ENCODE measurements at regions not wholly inside any gene's neighbourhood (a gene's known extent, or its start where the extent isn't known, plus 50 kb on each side); places are given as distances from the start of the nearest gene placed in this dataset.

- TF ChIP-seq NFATC4 (CRISPR knock-in tag; IDR thresholded peaks at IDR 0.05): no peak
- TF ChIP-seq NFYB (CRISPR knock-in tag; conservative IDR thresholded peaks at IDR 0.05; ENCODE audit: low read depth): no peak
- no peak for TF ChIP-seq ZMAT4 (CRISPR knock-in tag; IDR thresholded peaks at IDR 0.05)
- no peak for TF ChIP-seq TEAD1 (CRISPR knock-in tag; IDR thresholded peaks at IDR 0.05)
- no peak for TF ChIP-seq RELA (CRISPR knock-in tag; IDR thresholded peaks at IDR 0.05; ENCODE audit: borderline replicate concordance)
- TF ChIP-seq, protein P1, sequence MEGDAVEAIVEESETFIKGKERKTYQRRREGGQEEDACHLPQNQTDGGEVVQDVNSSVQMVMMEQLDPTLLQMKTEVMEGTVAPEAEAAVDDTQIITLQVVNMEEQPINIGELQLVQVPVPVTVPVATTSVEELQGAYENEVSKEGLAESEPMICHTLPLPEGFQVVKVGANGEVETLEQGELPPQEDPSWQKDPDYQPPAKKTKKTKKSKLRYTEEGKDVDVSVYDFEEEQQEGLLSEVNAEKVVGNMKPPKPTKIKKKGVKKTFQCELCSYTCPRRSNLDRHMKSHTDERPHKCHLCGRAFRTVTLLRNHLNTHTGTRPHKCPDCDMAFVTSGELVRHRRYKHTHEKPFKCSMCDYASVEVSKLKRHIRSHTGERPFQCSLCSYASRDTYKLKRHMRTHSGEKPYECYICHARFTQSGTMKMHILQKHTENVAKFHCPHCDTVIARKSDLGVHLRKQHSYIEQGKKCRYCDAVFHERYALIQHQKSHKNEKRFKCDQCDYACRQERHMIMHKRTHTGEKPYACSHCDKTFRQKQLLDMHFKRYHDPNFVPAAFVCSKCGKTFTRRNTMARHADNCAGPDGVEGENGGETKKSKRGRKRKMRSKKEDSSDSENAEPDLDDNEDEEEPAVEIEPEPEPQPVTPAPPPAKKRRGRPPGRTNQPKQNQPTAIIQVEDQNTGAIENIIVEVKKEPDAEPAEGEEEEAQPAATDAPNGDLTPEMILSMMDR (IDR thresholded peaks at IDR 0.05): no peak
- no peak for TF ChIP-seq ZNF138 (CRISPR knock-in tag; conservative IDR thresholded peaks at IDR 0.05)
These were observed 83.6 kb upstream of the RESF1 start (continued) for GRCh38 chr12:31875609-31875964.

- TF ChIP-seq, protein P2, sequence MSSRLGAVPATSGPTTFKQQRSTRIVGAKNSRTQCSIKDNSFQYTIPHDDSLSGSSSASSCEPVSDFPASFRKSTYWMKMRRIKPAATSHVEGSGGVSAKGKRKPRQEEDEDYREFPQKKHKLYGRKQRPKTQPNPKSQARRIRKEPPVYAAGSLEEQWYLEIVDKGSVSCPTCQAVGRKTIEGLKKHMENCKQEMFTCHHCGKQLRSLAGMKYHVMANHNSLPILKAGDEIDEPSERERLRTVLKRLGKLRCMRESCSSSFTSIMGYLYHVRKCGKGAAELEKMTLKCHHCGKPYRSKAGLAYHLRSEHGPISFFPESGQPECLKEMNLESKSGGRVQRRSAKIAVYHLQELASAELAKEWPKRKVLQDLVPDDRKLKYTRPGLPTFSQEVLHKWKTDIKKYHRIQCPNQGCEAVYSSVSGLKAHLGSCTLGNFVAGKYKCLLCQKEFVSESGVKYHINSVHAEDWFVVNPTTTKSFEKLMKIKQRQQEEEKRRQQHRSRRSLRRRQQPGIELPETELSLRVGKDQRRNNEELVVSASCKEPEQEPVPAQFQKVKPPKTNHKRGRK (CRISPR knock-in tag; IDR thresholded peaks at IDR 0.05; ENCODE audit: borderline replicate concordance): 0 out of 2 replicates have a peak, but pooled peaks have one; percentile 17
- TF ChIP-seq NFATC4 (CRISPR knock-in tag; IDR thresholded peaks at IDR 0.05): no peak
- peaks cover 5% of the 10 kb centered on the region; the same call in 1 of the 2 replicates for H3K27me3 Mint-ChIP-seq (ENCODE audit: low read depth)
- DNase-seq (ENCODE audit: low spot score) (no peak), ATAC-seq (peak; percentile 46)
- POLR2A ChIA-PET: no interaction called here
- H3K4me3 Mint-ChIP-seq: no peak overlapping the region
- peaks cover 18% of the 10 kb centered on the region for H3K9me3 Mint-ChIP-seq
- CTCF ChIA-PET: no interaction called here
- peaks cover 37% of the 10 kb centered on the region for H3K4me1 Mint-ChIP-seq
- peak overlapping the region; percentile 33 for H3K27ac Mint-ChIP-seq
- H3K36me3 Mint-ChIP-seq: peaks cover 23% of the 10 kb centered on the region
These were observed 84.1 kb upstream of the RESF1 start for GRCh38 chr12:31874961-31875608.

DNA sequence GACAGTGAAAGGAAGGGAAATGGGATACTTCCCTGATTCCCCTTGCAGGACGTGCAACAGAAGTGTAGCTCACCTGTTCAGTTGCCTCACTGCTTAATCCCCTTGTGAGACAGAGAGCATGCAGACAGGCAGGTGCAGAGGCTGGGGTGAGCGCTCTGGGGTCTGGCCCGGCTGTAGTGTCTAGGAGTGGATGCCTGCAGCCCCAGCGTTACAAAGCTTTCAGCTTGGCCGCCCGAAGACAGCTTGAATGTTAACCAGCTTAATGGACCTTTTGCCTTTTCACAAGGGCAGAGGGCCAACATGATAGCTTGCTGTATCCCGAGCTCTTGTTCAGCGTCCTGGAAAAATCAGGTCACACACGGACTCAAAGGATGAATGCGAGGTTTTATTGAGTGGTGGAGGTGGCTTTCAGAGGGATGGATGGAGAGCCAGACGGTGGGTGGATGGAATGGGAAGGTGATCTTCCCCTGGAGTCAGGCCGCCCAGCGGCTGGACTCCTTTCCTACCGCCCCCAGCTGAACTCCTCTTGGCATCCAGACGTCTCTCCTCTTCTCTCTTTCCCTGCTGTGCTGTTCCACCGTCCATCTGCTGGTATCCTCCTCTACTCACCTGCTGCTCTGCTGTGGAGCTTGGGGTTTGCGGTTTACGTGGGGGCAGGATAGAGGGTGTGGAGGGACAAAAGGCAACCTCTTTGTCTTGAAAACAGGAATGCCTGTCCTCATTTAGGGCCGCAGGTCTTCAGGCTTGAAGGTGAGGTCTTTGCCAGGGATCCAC, 86.2 kb upstream of the RESF1 start:
- Mint-ChIP-seq H3K27me3 (ENCODE audit: low read depth) (peaks cover 5% of the 10 kb centered on the region; the same call in 1 of the 2 replicates), H3K4me1 (peaks cover 42% of the 10 kb centered on the region), H3K4me3 (no peak overlapping the region), H3K27ac (no peak overlapping the region), H3K36me3 (peaks cover 23% of the 10 kb centered on the region), H3K9me3 (peaks cover 20% of the 10 kb centered on the region)
- ChIA-PET POLR2A (interaction anchor here (0.6 kb wide), 1 partner anchor 1143 kb away, joined by 3 read pairs; no protein-coding TSS in a partner anchor), CTCF (no interaction called here)
- DNase-seq (ENCODE audit: low spot score) (no peak), ATAC-seq (no peak)
- TF ChIP-seq EMX1 (CRISPR knock-in tag; IDR thresholded peaks at IDR 0.05) (no peak), ATF6 (CRISPR knock-in tag; IDR thresholded peaks at IDR 0.05) (no peak), ERG (CRISPR knock-in tag; IDR thresholded peaks at IDR 0.05) (no peak), TCF7 (CRISPR knock-in tag; IDR thresholded peaks at IDR 0.05; ENCODE audit: low read depth) (no peak), ZNF219 (CRISPR knock-in tag; IDR thresholded peaks at IDR 0.05; ENCODE audit: borderline replicate concordance) (no peak), AR (CRISPR knock-in tag; IDR thresholded peaks at IDR 0.05) (no peak), FOXP1 (CRISPR knock-in tag; IDR thresholded peaks at IDR 0.05; ENCODE audit: borderline replicate concordance) (no peak), SP1 (CRISPR knock-in tag; conservative IDR thresholded peaks at IDR 0.05) (no peak), CBFB (CRISPR knock-in tag; IDR thresholded peaks at IDR 0.05; ENCODE audit: low read depth) (no peak), GABPB1 (CRISPR knock-in tag; IDR thresholded peaks at IDR 0.05) (no peak), NFYB (CRISPR knock-in tag; conservative IDR thresholded peaks at IDR 0.05; ENCODE audit: low read depth) (no peak), TP53 (CRISPR knock-in tag; IDR thresholded peaks at IDR 0.05) (no peak)
- TF ChIP-seq, protein P1 (IDR thresholded peaks at IDR 0.05): no peak

All from WTC11 (cell line).